H1 (cell line): ENCODE measurements at regions not wholly inside any gene's neighbourhood (a gene's known extent, or its start where the extent isn't known, plus 50 kb on each side); places are given as distances from the start of the nearest gene placed in this dataset.

Experiments used
- KDM1A ChIP-seq: fragments of 200-600, 300-600 bp; sonication (generic); IDR thresholded peaks from 2 replicates; pipeline ENCODE4 v1.7.1; 2016; ENCODE audit warnings: mild to moderate bottlenecking, low read length, borderline replicate concordance
- RFX5 ChIP-seq: IDR thresholded peaks from 2 replicates; pipeline ENCODE4 v1.6.1; 2011; ENCODE audit warnings: low read depth, low read length, improper control_type of control experiment, borderline replicate concordance

- TF ChIP-seq RFX5 = no peak
- no peak for TF ChIP-seq KDM1A
These were observed 80.6 kb downstream of the NPTX2 start (continued) for GRCh38 chr7:98697485-98698240.
